ENCODE measurements at regions not wholly inside any gene's neighbourhood (a gene's known extent, or its start where the extent isn't known, plus 50 kb on each side); places are given as distances from the start of the nearest gene placed in this dataset.

- peak; percentile 89 for DNase-seq
Measured at GRCh38 chr21:35138665-35139381, 89.7 kb upstream of the RUNX1 start.

GRCh38 chr21:35136586-35137219 is 87.6 kb upstream of the RUNX1 start:
- DNase-seq: peak; percentile 66

GRCh38 chr21:35136106-35136505 is 87.0 kb upstream of the RUNX1 start:
- DNase-seq: no peak

- no peak for DNase-seq
Measured at GRCh38 chr21:35135481-35135880, 86.4 kb upstream of the RUNX1 start.

GRCh38 chr21:35134309-35134708 is 85.2 kb upstream of the RUNX1 start:
- no peak for DNase-seq

GRCh38 chr21:35128536-35128935 is 79.4 kb upstream of the RUNX1 start:
- no peak for DNase-seq

GRCh38 chr21:35127851-35128250 is 78.7 kb upstream of the RUNX1 start:
- DNase-seq: no peak

- DNase-seq: no peak
Measured at GRCh38 chr21:35127026-35127425, 77.9 kb upstream of the RUNX1 start.

GRCh38 chr21:35120631-35121180 is 71.6 kb upstream of the RUNX1 start:
- DNase-seq: no peak

GRCh38 chr21:35119501-35120047 is 70.5 kb upstream of the RUNX1 start:
- no peak for DNase-seq

- DNase-seq: no peak
Measured at GRCh38 chr21:35116777-35117176, 67.7 kb upstream of the RUNX1 start.

- no peak for DNase-seq
Measured at GRCh38 chr21:35113064-35113463, 64.0 kb upstream of the RUNX1 start.

- no peak for DNase-seq
Measured at GRCh38 chr21:35111321-35111930, 62.3 kb upstream of the RUNX1 start.

GRCh38 chr21:35108887-35109286 is 59.8 kb upstream of the RUNX1 start:
- DNase-seq: no peak

GRCh38 chr21:35107520-35107919 is 58.4 kb upstream of the RUNX1 start:
- DNase-seq: no peak

- no peak for DNase-seq
Measured at GRCh38 chr21:35106246-35106835, 57.2 kb upstream of the RUNX1 start.

- no peak for DNase-seq
Measured at GRCh38 chr21:35102488-35103371, 53.6 kb upstream of the RUNX1 start.

- DNase-seq: no peak
Measured at GRCh38 chr21:35100349-35100811, 51.3 kb upstream of the RUNX1 start.

- no peak for DNase-seq
Measured at GRCh38 chr21:35099310-35099709, 50.2 kb upstream of the RUNX1 start.

Measured in NCI-H226 (cell line).